ENCODE measurements at regions not wholly inside any gene's neighbourhood (a gene's known extent, or its start where the extent isn't known, plus 50 kb on each side); places are given as distances from the start of the nearest gene placed in this dataset.

GRCh38 chr6:79431537-79431933 lies 105.7 kb downstream of the LCA5 start:
- H3K4me1 Mint-ChIP-seq, result no peaks in the 10 kb centered on the region
- Histone ChIP-seq H3K27ac (ENCODE audit: low read depth, low read length) (no peak overlapping the region), H3K4me1 (ENCODE audit: control insufficient read depth, insufficient read depth, low read length) (no peaks in the 10 kb centered on the region), H3K9ac (ENCODE audit: extremely low read depth, low read length, poor library complexity, severe bottlenecking) (no peak overlapping the region), H3K4me3 (ENCODE audit: low read length) (no peak overlapping the region), H3K9me3 (ENCODE audit: control insufficient read depth, low read length) (no peaks in the 10 kb centered on the region), H3K27me3 (ENCODE audit: control insufficient read depth, insufficient read depth, low read length, poor library complexity, severe bottlenecking) (no peaks in the 10 kb centered on the region), H3K36me3 (ENCODE audit: control insufficient read depth, insufficient read depth, low read length) (no peaks in the 10 kb centered on the region)
- no peak overlapping the region for H3K4me3 Mint-ChIP-seq
- no peak overlapping the region for H3K27ac Mint-ChIP-seq
- WGBS, 2 experiments (ENCODE audit: insufficient coverage in 1 of 2, insufficient read length in 1 of 2), result 83 to 87% methylated on average over 2 to 4 of the region's 4 CpGs
- TF ChIP-seq CTCF (conservative IDR thresholded peaks at IDR 0.05), result peak; percentile 76
- no peaks in the 10 kb centered on the region for H3K27me3 Mint-ChIP-seq (ENCODE audit: insufficient read depth)
- H3K36me3 Mint-ChIP-seq (ENCODE audit: low read depth), result no peaks in the 10 kb centered on the region
- peak; percentile 71 for DNase-seq
- no peaks in the 10 kb centered on the region for H3K9me3 Mint-ChIP-seq

GRCh38 chr6:79430913-79431536 lies 106.2 kb downstream of the LCA5 start:
- no peak for TF ChIP-seq CTCF (conservative IDR thresholded peaks at IDR 0.05)
- H3K27me3 ChIP-seq (ENCODE audit: control insufficient read depth, insufficient read depth, low read length, poor library complexity, severe bottlenecking), result no peaks in the 10 kb centered on the region
- H3K9ac ChIP-seq (ENCODE audit: extremely low read depth, low read length, poor library complexity, severe bottlenecking), result no peak overlapping the region
- Mint-ChIP-seq H3K4me1 (no peaks in the 10 kb centered on the region), H3K9me3 (no peaks in the 10 kb centered on the region), H3K27me3 (ENCODE audit: insufficient read depth) (no peaks in the 10 kb centered on the region), H3K27ac (no peak overlapping the region), H3K36me3 (ENCODE audit: low read depth) (no peaks in the 10 kb centered on the region), H3K4me3 (no peak overlapping the region)
- no peak overlapping the region for H3K4me3 ChIP-seq (ENCODE audit: low read length)
- no peaks in the 10 kb centered on the region for H3K4me1 ChIP-seq (ENCODE audit: control insufficient read depth, insufficient read depth, low read length)
- no peaks in the 10 kb centered on the region for H3K9me3 ChIP-seq (ENCODE audit: control insufficient read depth, low read length)
- H3K36me3 ChIP-seq (ENCODE audit: control insufficient read depth, insufficient read depth, low read length), result no peaks in the 10 kb centered on the region
- no peak overlapping the region for H3K27ac ChIP-seq (ENCODE audit: low read depth, low read length)
- WGBS, 2 experiments (ENCODE audit: insufficient coverage in 1 of 2, insufficient read length in 1 of 2), result 92 to 98% methylated on average over 13 of the region's 13 CpGs
- peak; percentile 49 for DNase-seq

GRCh38 chr6:79427721-79428120 lies 109.5 kb downstream of the LCA5 start:
- Mint-ChIP-seq H3K4me1 (no peaks in the 10 kb centered on the region), H3K36me3 (ENCODE audit: low read depth) (no peaks in the 10 kb centered on the region), H3K27me3 (ENCODE audit: insufficient read depth) (no peaks in the 10 kb centered on the region), H3K4me3 (no peak overlapping the region), H3K27ac (no peak overlapping the region), H3K9me3 (no peaks in the 10 kb centered on the region)
- TF ChIP-seq CTCF (conservative IDR thresholded peaks at IDR 0.05), result no peak
- Histone ChIP-seq H3K9ac (ENCODE audit: extremely low read depth, low read length, poor library complexity, severe bottlenecking) (no peak overlapping the region), H3K4me3 (ENCODE audit: low read length) (no peak overlapping the region), H3K4me1 (ENCODE audit: control insufficient read depth, insufficient read depth, low read length) (no peaks in the 10 kb centered on the region), H3K36me3 (ENCODE audit: control insufficient read depth, insufficient read depth, low read length) (no peaks in the 10 kb centered on the region), H3K9me3 (ENCODE audit: control insufficient read depth, low read length) (no peaks in the 10 kb centered on the region), H3K27ac (ENCODE audit: low read depth, low read length) (no peak overlapping the region), H3K27me3 (ENCODE audit: control insufficient read depth, insufficient read depth, low read length, poor library complexity, severe bottlenecking) (no peaks in the 10 kb centered on the region)
- no peak for DNase-seq
- 91% methylated on average over 2 of the region's 2 CpGs; no CpG with 5 or more reads in 1 of the 2 experiments for WGBS, 2 experiments (ENCODE audit: insufficient coverage in 1 of 2, insufficient read length in 1 of 2)

Measured in endodermal cell (in vitro differentiated cells).